ENCODE measurements at regions not wholly inside any gene's neighbourhood (a gene's known extent, or its start where the extent isn't known, plus 50 kb on each side); places are given as distances from the start of the nearest gene placed in this dataset.

DNA sequence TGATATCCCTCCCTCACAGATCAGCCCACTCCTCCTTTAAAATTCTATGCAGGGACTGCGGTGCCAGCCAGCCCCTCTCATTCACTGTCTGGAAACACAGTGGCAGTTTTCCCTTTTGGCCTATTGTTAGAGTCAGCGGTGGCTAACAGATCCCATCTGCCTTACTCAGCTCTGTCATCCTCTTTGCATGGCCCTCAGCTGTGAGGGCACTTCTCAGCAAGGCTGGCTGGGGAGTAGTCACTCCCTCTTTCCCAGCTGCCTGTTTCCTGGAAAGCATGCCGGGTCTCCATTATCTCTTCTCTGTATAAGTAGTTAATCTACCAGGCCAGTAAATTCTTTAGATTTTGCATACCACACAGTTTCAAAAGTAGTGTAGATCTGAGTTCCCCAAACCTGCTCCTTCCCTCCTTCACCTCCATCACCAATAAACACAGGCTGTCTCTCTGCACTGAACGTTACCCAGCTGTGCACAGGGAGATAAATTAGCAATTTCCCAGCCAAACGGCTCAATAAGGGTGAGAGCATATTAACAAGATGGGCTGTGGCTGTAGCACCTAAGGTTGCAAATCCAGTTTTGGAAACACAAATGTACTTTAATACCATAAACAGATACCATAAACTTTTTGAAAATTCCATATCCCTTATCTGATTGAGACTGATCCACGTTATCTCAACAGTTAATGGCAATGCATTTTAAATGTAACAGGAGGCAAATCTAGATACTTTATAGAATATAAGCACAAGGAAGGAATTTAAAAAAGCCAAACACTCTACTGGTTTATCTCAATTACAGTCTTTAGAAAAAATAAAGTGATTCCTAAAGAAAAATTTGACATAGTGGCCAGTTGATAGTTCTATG, 229.3 kb downstream of the ANKRD50 start:
- Histone ChIP-seq H3K4me3 (ENCODE audit: low read depth, low read length) (no peak overlapping the region), H3K27me3 (ENCODE audit: insufficient read depth, low read length) (no peaks in the 10 kb centered on the region), H3K4me1 (ENCODE audit: control insufficient read depth, insufficient read depth, low read length, unreplicated experiment) (no peaks in the 10 kb centered on the region), H3K79me2 (ENCODE audit: control insufficient read depth, insufficient read depth, low read length, unreplicated experiment) (no peaks in the 10 kb centered on the region), H2AFZ (ENCODE audit: low read length, unreplicated experiment) (no peak overlapping the region), H3K27ac (ENCODE audit: low read depth, low read length) (no peak overlapping the region), H3K36me3 (ENCODE audit: insufficient read depth, low read length) (no peaks in the 10 kb centered on the region)

DNA sequence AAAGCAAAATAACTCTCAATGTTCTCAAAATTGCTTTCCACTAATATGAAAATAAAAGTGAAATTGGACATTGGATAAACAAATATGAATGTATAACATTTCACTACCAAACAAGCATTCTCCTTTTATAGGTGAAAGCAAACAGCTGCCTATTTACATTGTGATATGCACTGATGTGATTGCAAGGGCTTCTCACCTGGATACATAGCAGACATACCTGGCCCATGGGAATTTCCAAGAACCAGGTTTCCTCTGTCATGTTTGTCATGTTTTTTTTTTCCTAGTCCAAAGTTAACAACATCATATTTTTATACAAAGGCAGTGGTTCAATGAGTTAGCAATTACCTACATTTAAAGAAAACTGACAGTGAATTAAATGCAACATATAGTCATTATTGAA, 228.5 kb downstream of the ANKRD50 start:
- H2AFZ ChIP-seq (ENCODE audit: low read length, unreplicated experiment), result no peak overlapping the region
- H3K4me1 ChIP-seq (ENCODE audit: control insufficient read depth, insufficient read depth, low read length, unreplicated experiment), result no peaks in the 10 kb centered on the region
- no peaks in the 10 kb centered on the region for H3K36me3 ChIP-seq (ENCODE audit: insufficient read depth, low read length)
- H3K27ac ChIP-seq (ENCODE audit: low read depth, low read length), result no peak overlapping the region
- H3K27me3 ChIP-seq (ENCODE audit: insufficient read depth, low read length), result no peaks in the 10 kb centered on the region
- H3K4me3 ChIP-seq (ENCODE audit: low read depth, low read length), result no peak overlapping the region
- no peaks in the 10 kb centered on the region for H3K79me2 ChIP-seq (ENCODE audit: control insufficient read depth, insufficient read depth, low read length, unreplicated experiment)

DNA sequence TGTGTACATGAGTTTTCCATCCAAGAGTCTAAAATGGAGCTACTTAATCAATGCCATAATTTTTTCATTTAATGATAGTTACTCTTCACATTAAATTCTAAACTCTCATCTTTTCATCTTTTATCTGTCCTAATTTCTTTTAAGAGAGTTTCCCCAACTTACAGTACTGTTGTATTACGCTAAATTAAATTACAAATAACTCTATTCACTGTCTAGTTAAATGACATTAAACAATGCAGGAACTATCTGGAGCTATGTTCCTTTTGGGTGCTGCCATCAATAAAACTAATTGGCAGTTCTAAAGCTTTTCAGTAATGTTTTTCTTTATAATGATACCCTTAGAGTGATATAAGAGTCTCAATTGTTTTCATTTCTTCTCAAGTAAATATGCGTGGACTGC, 227.6 kb downstream of the ANKRD50 start:
- no peaks in the 10 kb centered on the region for H3K36me3 ChIP-seq (ENCODE audit: insufficient read depth, low read length)
- no peak overlapping the region for H3K27ac ChIP-seq (ENCODE audit: low read depth, low read length)
- H3K79me2 ChIP-seq (ENCODE audit: control insufficient read depth, insufficient read depth, low read length, unreplicated experiment), result no peaks in the 10 kb centered on the region
- no peak overlapping the region for H2AFZ ChIP-seq (ENCODE audit: low read length, unreplicated experiment)
- H3K4me3 ChIP-seq (ENCODE audit: low read depth, low read length), result no peak overlapping the region
- H3K4me1 ChIP-seq (ENCODE audit: control insufficient read depth, insufficient read depth, low read length, unreplicated experiment), result no peaks in the 10 kb centered on the region
- no peaks in the 10 kb centered on the region for H3K27me3 ChIP-seq (ENCODE audit: insufficient read depth, low read length)

DNA sequence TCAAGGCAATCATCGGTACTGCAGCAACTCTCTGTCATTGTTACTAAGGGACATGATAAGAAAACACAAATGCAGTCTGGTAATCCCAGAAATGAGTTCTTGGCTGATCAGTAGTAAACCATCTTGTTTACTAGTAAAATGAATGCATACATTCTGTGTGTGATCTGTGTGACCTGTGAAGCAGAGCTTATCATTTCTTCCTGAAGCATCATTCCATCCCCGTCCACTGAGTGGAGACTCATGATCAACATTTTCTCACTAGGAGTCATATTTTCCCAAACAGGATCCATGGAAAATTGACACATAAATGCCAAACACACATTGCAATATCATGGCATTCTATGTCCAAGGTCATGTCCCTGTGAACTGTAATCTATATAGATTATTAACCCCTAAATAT, 226.1 kb downstream of the ANKRD50 start:
- Histone ChIP-seq H2AFZ (ENCODE audit: low read length, unreplicated experiment) (no peak overlapping the region), H3K27ac (ENCODE audit: low read depth, low read length) (no peak overlapping the region), H3K79me2 (ENCODE audit: control insufficient read depth, insufficient read depth, low read length, unreplicated experiment) (no peaks in the 10 kb centered on the region), H3K4me3 (ENCODE audit: low read depth, low read length) (no peak overlapping the region), H3K36me3 (ENCODE audit: insufficient read depth, low read length) (no peaks in the 10 kb centered on the region), H3K4me1 (ENCODE audit: control insufficient read depth, insufficient read depth, low read length, unreplicated experiment) (no peaks in the 10 kb centered on the region), H3K27me3 (ENCODE audit: insufficient read depth, low read length) (no peaks in the 10 kb centered on the region)

DNA sequence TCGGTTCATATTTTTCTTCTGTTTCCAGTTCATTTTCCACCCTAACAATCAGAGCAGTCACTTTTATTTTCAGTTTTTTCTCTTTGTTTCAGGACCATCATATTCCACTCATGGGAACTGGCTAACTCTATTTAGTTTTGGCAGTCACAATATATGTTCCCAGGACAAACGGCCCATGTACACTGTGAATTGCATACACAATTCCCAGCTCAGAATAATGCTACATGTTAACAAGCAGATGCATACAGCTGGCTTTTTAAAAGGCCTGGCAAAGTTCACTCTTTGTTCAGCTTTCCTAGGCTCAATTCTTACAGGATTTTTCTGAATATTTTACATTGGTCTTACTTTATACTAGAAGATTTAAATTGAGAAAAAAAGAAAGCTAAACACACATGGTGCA, 224.9 kb downstream of the ANKRD50 start:
- H3K79me2 ChIP-seq (ENCODE audit: control insufficient read depth, insufficient read depth, low read length, unreplicated experiment), result no peaks in the 10 kb centered on the region
- no peak overlapping the region for H2AFZ ChIP-seq (ENCODE audit: low read length, unreplicated experiment)
- no peaks in the 10 kb centered on the region for H3K36me3 ChIP-seq (ENCODE audit: insufficient read depth, low read length)
- no peak overlapping the region for H3K4me3 ChIP-seq (ENCODE audit: low read depth, low read length)
- no peak overlapping the region for H3K27ac ChIP-seq (ENCODE audit: low read depth, low read length)
- no peaks in the 10 kb centered on the region for H3K27me3 ChIP-seq (ENCODE audit: insufficient read depth, low read length)
- H3K4me1 ChIP-seq (ENCODE audit: control insufficient read depth, insufficient read depth, low read length, unreplicated experiment), result no peaks in the 10 kb centered on the region

DNA sequence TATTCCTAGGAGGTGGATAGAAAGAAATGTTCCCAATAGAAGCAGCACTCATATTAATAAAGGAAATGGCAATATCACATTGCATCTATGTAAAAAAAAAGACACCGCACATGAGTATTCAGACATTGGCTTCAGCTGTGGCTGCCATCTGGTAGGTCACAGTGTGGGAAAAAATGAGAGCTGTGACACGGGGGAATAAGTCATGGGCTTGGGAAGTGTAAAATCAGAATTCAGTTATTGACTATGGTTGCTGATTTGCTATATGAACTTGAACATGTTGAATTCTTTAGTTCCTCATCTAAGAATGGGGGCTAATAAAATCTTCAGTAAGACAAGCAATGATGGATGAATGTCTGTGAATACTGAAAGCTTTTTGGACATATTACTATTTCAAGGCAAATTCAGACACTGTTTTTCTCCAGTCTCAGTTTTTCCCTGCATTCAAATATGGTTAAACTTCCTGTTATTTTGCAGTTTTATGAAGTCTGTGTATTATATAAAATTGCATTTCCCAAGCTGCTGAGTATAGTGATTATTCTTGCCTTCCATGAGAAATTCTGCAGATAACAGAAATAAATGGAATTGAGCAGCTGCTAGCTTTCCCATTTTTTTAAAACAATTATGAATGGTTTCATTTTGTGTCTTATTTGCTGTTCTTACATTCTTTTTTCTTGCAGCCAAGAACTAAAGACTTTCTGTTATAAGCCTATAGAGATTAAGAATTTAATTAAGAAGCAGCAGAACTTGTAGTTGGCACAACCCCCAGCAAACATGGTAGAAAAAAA, 221.0 kb downstream of the ANKRD50 start:
- H2AFZ ChIP-seq (ENCODE audit: low read length, unreplicated experiment), result no peak overlapping the region
- no peaks in the 10 kb centered on the region for H3K79me2 ChIP-seq (ENCODE audit: control insufficient read depth, insufficient read depth, low read length, unreplicated experiment)
- no peaks in the 10 kb centered on the region for H3K27me3 ChIP-seq (ENCODE audit: insufficient read depth, low read length)
- no peaks in the 10 kb centered on the region for H3K36me3 ChIP-seq (ENCODE audit: insufficient read depth, low read length)
- H3K4me1 ChIP-seq (ENCODE audit: control insufficient read depth, insufficient read depth, low read length, unreplicated experiment), result no peaks in the 10 kb centered on the region
- no peak overlapping the region for H3K27ac ChIP-seq (ENCODE audit: low read depth, low read length)
- H3K4me3 ChIP-seq (ENCODE audit: low read depth, low read length), result no peak overlapping the region

DNA sequence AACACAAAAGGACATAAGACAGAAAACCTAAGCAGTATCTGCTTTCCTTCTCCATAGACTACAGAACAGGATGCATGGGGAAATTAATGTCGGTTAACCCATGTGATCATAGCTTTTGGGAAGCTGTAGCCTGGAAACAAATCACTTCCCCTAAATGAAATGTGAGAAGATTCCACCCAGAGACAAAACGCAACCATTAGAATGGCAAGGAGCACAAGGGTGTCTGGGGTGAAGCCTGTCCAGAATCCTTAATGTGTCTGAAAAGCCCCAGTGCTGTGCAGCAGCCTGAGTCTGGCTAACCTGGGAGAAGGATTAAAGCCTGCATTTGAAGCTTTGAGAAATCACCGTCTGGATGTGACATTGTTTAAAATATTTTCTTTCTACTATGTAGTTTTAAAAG, 213.3 kb downstream of the ANKRD50 start:
- Histone ChIP-seq H3K4me1 (ENCODE audit: control insufficient read depth, insufficient read depth, low read length, unreplicated experiment) (no peaks in the 10 kb centered on the region), H3K4me3 (ENCODE audit: low read depth, low read length) (no peak overlapping the region), H2AFZ (ENCODE audit: low read length, unreplicated experiment) (peak overlapping the region; percentile 55), H3K27me3 (ENCODE audit: insufficient read depth, low read length) (no peaks in the 10 kb centered on the region), H3K36me3 (ENCODE audit: insufficient read depth, low read length) (no peaks in the 10 kb centered on the region), H3K27ac (ENCODE audit: low read depth, low read length) (no peak overlapping the region), H3K79me2 (ENCODE audit: control insufficient read depth, insufficient read depth, low read length, unreplicated experiment) (no peaks in the 10 kb centered on the region)

DNA sequence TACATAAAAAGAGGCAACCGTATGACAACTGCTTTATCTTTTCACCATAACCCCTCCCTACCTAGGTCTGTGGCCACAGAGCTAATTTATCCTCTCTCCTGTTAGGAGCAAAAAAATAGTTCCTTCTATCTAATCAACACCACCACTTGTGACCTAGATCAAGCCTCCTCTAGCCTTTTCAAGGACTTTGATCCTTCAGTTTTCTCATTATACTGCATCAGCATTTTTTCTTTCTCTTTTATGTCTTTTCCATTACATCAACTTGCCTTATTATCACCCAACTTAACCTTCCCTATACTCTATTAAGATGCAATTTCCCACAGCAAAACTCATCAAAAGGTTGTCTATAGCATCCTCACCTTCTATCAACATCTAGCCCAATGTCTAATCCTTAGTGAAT, 211.0 kb downstream of the ANKRD50 start:
- H3K27ac ChIP-seq (ENCODE audit: low read depth, low read length), result no peak overlapping the region
- no peaks in the 10 kb centered on the region for H3K36me3 ChIP-seq (ENCODE audit: insufficient read depth, low read length)
- no peaks in the 10 kb centered on the region for H3K79me2 ChIP-seq (ENCODE audit: control insufficient read depth, insufficient read depth, low read length, unreplicated experiment)
- peaks cover 8% of the 10 kb centered on the region for H3K4me1 ChIP-seq (ENCODE audit: control insufficient read depth, insufficient read depth, low read length, unreplicated experiment)
- no peak overlapping the region for H2AFZ ChIP-seq (ENCODE audit: low read length, unreplicated experiment)
- no peaks in the 10 kb centered on the region for H3K27me3 ChIP-seq (ENCODE audit: insufficient read depth, low read length)
- no peak overlapping the region for H3K4me3 ChIP-seq (ENCODE audit: low read depth, low read length)

DNA sequence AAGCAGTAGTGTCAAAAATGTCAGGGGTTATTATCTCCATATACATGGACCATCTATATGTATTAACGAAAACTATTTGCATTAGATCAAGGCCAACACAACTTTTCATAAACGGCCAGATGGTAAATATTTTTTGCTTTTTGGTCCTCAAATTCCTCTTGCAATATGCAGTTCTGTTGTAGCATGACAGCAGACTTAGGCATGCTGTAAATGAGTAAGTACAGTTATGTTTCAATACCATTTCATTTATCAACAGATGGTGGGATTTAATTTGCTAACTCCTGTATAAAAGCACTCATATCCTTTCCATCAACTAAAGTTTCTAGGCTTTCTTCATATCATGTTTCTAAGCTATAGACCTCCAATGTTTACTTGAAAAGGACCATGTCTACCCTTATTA, 208.1 kb downstream of the ANKRD50 start:
- no peak overlapping the region for H3K27ac ChIP-seq (ENCODE audit: low read depth, low read length)
- peaks cover 8% of the 10 kb centered on the region for H3K4me1 ChIP-seq (ENCODE audit: control insufficient read depth, insufficient read depth, low read length, unreplicated experiment)
- peak overlapping the region; percentile 3 for H2AFZ ChIP-seq (ENCODE audit: low read length, unreplicated experiment)
- H3K4me3 ChIP-seq (ENCODE audit: low read depth, low read length), result no peak overlapping the region
- H3K27me3 ChIP-seq (ENCODE audit: insufficient read depth, low read length), result no peaks in the 10 kb centered on the region
- no peaks in the 10 kb centered on the region for H3K36me3 ChIP-seq (ENCODE audit: insufficient read depth, low read length)
- no peaks in the 10 kb centered on the region for H3K79me2 ChIP-seq (ENCODE audit: control insufficient read depth, insufficient read depth, low read length, unreplicated experiment)

DNA sequence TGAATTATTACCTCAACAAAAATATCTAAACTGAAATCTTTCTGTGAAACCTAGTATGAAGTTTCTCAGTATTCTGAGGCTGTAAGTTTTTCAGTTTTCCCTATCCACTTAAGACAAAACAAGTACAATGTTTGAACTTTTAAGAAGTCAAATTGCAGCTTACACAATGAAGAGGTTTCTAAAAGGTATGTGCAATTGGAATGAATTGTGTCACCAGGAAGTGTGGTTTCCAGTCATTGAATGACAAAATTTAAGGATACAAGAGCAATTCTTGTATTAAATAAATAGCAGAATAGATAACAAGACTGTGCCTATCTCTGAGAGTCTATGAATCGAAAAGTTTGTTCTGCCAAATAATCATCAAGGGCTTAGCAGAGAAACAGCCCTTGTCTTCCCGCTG, 207.3 kb downstream of the ANKRD50 start:
- Histone ChIP-seq H3K79me2 (ENCODE audit: control insufficient read depth, insufficient read depth, low read length, unreplicated experiment) (no peaks in the 10 kb centered on the region), H3K27me3 (ENCODE audit: insufficient read depth, low read length) (no peaks in the 10 kb centered on the region), H3K36me3 (ENCODE audit: insufficient read depth, low read length) (no peaks in the 10 kb centered on the region), H2AFZ (ENCODE audit: low read length, unreplicated experiment) (peak overlapping the region; percentile 61), H3K4me3 (ENCODE audit: low read depth, low read length) (no peak overlapping the region), H3K4me1 (ENCODE audit: control insufficient read depth, insufficient read depth, low read length, unreplicated experiment) (peaks cover 8% of the 10 kb centered on the region), H3K27ac (ENCODE audit: low read depth, low read length) (no peak overlapping the region)

DNA sequence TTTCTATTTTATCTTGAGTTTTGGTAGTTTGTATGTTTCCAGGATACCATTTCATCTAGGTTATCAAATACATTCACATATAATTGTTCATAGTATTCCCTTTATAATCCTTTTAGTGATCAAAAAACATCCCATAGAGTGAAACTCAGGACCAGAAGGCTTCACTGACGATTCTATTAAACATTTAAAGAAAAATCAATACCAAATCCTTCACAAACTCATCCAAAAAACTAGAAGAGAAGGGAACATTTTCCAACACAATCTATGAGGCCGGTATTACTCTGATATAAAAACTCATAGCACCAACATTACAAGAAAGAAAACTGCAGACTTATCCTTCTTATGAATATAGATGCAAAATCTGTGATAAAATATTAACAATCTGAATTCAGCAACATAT, 203.4 kb downstream of the ANKRD50 start:
- Histone ChIP-seq H3K27ac (ENCODE audit: low read depth, low read length) (no peak overlapping the region), H2AFZ (ENCODE audit: low read length, unreplicated experiment) (no peak overlapping the region), H3K4me3 (ENCODE audit: low read depth, low read length) (no peak overlapping the region), H3K27me3 (ENCODE audit: insufficient read depth, low read length) (no peaks in the 10 kb centered on the region), H3K79me2 (ENCODE audit: control insufficient read depth, insufficient read depth, low read length, unreplicated experiment) (no peaks in the 10 kb centered on the region), H3K4me1 (ENCODE audit: control insufficient read depth, insufficient read depth, low read length, unreplicated experiment) (peaks cover 8% of the 10 kb centered on the region), H3K36me3 (ENCODE audit: insufficient read depth, low read length) (no peaks in the 10 kb centered on the region)
